Non-pigmented ciliary epithelial cell (primary cell): ENCODE measurements at regions not wholly inside any gene's neighbourhood (a gene's known extent, or its start where the extent isn't known, plus 50 kb on each side); places are given as distances from the start of the nearest gene placed in this dataset.

Experiments
- DNase-seq: peaks from one replicate; pipeline ENCODE4 v3.0.0-alpha.2; 2010; ENCODE audit warnings: low read depth

- no peak for DNase-seq
Measured at GRCh38 chr3:109804697-109805096, 467.4 kb upstream of the DPPA4 start.

- peak; percentile 30 for DNase-seq
Measured at GRCh38 chr3:109806929-109807328, 469.6 kb upstream of the DPPA4 start.

- DNase-seq = no peak
Measured at GRCh38 chr3:109809513-109809912, 472.2 kb upstream of the DPPA4 start.

GRCh38 chr3:109818081-109818480 lies 480.7 kb upstream of the DPPA4 start:
- no peak for DNase-seq

- DNase-seq = no peak
Measured at GRCh38 chr3:109819734-109820133, 482.4 kb upstream of the DPPA4 start.

- no peak for DNase-seq
Measured at GRCh38 chr3:109825971-109826810, 488.8 kb upstream of the DPPA4 start.

- no peak for DNase-seq
Measured at GRCh38 chr3:109831403-109831802, 494.1 kb upstream of the DPPA4 start.

- no peak for DNase-seq
Measured at GRCh38 chr3:109835958-109836357, 498.6 kb upstream of the DPPA4 start.

GRCh38 chr3:109851854-109852253 lies 514.5 kb upstream of the DPPA4 start:
- no peak for DNase-seq

GRCh38 chr3:109852283-109852682 lies 514.9 kb upstream of the DPPA4 start:
- DNase-seq = no peak

- DNase-seq = no peak
Measured at GRCh38 chr3:109853077-109853731, 515.9 kb upstream of the DPPA4 start.

- DNase-seq = no peak
Measured at GRCh38 chr3:109863701-109864100, 526.4 kb upstream of the DPPA4 start.

GRCh38 chr3:109864452-109864851 lies 527.1 kb upstream of the DPPA4 start:
- no peak for DNase-seq

- no peak for DNase-seq
Measured at GRCh38 chr3:109869586-109869985, 532.2 kb upstream of the DPPA4 start.

- no peak for DNase-seq
Measured at GRCh38 chr3:109874896-109875708, 537.8 kb upstream of the DPPA4 start.

- peak; percentile 14 for DNase-seq
Measured at GRCh38 chr3:109877616-109878015, 540.3 kb upstream of the DPPA4 start.

- no peak for DNase-seq
Measured at GRCh38 chr3:109882144-109882543, 544.8 kb upstream of the DPPA4 start.

- no peak for DNase-seq
Measured at GRCh38 chr3:109887293-109887692, 549.9 kb upstream of the DPPA4 start.

GRCh38 chr3:109888026-109888425 lies 550.7 kb upstream of the DPPA4 start:
- no peak for DNase-seq

GRCh38 chr3:109897734-109898133 lies 560.4 kb upstream of the DPPA4 start:
- no peak for DNase-seq

GRCh38 chr3:109899925-109900324 lies 562.6 kb upstream of the DPPA4 start:
- DNase-seq = no peak

- no peak for DNase-seq
Measured at GRCh38 chr3:109900783-109901182, 563.4 kb upstream of the DPPA4 start.

GRCh38 chr3:109902549-109902948 lies 565.2 kb upstream of the DPPA4 start:
- DNase-seq = no peak
